DND-41 (cell line): ENCODE measurements at regions not wholly inside any gene's neighbourhood (a gene's known extent, or its start where the extent isn't known, plus 50 kb on each side); places are given as distances from the start of the nearest gene placed in this dataset.
"Not testable (repeated sequence)": the region's sequence is repeated elsewhere in the genome, so short reads cannot be mapped to it uniquely, and the experiment has no call there.

Source experiments
- EZH2 ChIP-seq: IDR thresholded peaks from 3 replicates; pipeline ENCODE4 v1.6.1; 2012; ENCODE audit warnings: borderline replicate concordance, low read depth, mild to moderate bottlenecking, moderate library complexity, low read length, inconsistent platforms; ENCODE audit not compliant: severe bottlenecking
- TF ChIP-seq, protein P1 (sequence below): IDR thresholded peaks from 2 replicates; pipeline ENCODE4 v1.5.1; 2012; ENCODE audit warnings: borderline replicate concordance, low read length, moderate library complexity, mild to moderate bottlenecking; ENCODE audit not compliant: poor library complexity, severe bottlenecking; ENCODE audit errors: extremely low read depth

DNA sequence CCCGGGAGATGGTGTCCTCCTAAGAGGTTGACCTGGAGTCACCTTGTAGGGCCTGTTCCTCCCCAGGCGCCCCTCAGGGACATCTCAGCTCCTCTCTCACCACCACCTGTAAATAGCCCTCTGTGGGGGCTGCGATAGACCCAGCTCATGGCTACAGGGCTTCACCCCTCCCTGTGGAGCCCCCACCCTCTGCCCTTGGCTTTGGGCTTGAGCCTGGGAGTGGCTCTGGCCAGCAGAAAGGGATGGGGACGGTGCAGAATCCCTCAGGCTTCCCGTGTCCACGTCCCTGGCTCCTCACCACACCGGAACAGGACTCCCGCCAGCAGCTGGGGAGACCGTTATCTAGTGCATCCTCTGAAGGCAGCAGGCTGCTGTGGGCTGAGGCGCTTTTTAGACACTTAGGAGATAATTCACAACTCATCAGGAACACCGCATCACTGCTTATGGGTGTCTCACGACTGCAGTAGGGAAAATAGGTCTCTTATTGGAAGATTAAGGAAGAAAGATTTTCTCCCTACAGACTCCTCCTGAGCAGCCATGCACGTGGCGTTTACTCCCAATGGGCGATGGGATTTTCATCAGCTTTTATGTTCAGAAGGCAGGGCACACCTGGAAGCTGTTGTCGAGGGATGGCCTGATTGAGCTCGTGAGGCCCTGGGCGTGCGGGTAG is 253.1 kb downstream of the ADGRD1 start:
- TF ChIP-seq, protein P1, sequence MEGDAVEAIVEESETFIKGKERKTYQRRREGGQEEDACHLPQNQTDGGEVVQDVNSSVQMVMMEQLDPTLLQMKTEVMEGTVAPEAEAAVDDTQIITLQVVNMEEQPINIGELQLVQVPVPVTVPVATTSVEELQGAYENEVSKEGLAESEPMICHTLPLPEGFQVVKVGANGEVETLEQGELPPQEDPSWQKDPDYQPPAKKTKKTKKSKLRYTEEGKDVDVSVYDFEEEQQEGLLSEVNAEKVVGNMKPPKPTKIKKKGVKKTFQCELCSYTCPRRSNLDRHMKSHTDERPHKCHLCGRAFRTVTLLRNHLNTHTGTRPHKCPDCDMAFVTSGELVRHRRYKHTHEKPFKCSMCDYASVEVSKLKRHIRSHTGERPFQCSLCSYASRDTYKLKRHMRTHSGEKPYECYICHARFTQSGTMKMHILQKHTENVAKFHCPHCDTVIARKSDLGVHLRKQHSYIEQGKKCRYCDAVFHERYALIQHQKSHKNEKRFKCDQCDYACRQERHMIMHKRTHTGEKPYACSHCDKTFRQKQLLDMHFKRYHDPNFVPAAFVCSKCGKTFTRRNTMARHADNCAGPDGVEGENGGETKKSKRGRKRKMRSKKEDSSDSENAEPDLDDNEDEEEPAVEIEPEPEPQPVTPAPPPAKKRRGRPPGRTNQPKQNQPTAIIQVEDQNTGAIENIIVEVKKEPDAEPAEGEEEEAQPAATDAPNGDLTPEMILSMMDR: not testable (repeated sequence)
- TF ChIP-seq EZH2: not testable (repeated sequence)
